ENCODE measurements at regions not wholly inside any gene's neighbourhood (a gene's known extent, or its start where the extent isn't known, plus 50 kb on each side); places are given as distances from the start of the nearest gene placed in this dataset.

DNA sequence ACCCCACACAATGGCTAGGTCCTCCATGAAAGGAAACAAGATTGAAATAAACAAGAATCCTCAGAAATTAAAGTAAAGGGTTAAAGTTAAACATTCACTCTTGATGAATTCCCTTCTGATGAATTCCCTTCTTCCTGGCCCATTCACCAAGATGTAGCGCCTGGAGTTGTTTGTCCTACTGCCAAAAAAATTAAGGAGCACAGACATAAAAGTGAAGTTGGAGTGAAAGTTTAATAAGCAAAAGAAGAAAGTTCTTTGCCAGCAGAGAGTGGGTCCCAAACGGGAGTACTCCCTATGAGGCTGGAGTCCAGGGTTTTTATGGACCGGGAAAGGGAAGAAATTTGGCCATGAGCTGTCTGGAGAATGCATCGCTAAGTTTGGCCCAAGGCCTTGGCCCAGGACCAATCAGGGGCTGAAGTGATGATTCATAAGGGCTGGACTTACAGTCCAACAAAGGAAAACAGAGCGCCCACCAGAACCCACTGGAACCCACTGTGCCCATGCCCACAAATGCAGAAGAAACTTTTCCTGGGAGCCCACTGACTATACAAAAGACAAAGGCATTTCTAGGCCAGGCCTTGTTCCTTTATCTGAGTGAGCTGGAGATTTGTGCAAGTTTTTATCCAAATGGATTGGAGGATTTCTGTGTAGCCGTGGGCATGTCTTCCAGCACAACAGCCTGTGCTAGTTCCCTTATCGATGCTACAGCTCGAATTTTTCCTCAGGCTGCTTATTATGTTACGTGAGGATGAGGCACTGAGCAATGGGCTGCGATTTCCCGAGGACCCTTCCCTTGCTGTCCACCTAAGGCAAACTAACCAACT is 1561.6 kb downstream of the OTOL1 start:
- CTCF ChIA-PET (ENCODE audit: low intra/inter-chr PET ratio) = no interaction called here
- no peak overlapping the region for H3K27ac ChIP-seq (ENCODE audit: extremely low read depth, low read depth, low read length)
- H4K20me1 ChIP-seq (replicated peaks; ENCODE audit: control insufficient read depth, insufficient read depth, low read length) = no peaks in the 10 kb centered on the region
- no peaks in the 10 kb centered on the region for H3K4me1 ChIP-seq (replicated peaks in 1 of 2; ENCODE audit: control insufficient read depth in 2 of 2, insufficient read depth in 2 of 2, low read length in 2 of 2)
- no peaks in the 10 kb centered on the region for H3K9me1 ChIP-seq (ENCODE audit: control insufficient read depth, insufficient read depth, low read length)
- H3K4me3 ChIP-seq = no peak overlapping the region
- H3K36me3 ChIP-seq (ENCODE audit: control insufficient read depth, insufficient read depth, low read length) = no peaks in the 10 kb centered on the region
- ATAC-seq (no peak), FAIRE-seq (no peak), DNase-seq (ENCODE audit: extremely low read depth in 1 of 4, low spot score in 3 of 4) (no peak)
- no peaks in the 10 kb centered on the region for H3K27me3 ChIP-seq (ENCODE audit: control insufficient read depth in 2 of 2, insufficient read depth in 2 of 2, low read length in 2 of 2)
- POLR2A ChIA-PET = no interaction called here
- in situ Hi-C loops (cut with MboI) = no loop called here
- no peak overlapping the region for H3K9ac ChIP-seq (ENCODE audit: insufficient read depth in 1 of 2, low read depth in 2 of 2, low read length in 2 of 2)
- H3K79me2 ChIP-seq (ENCODE audit: control insufficient read depth, insufficient read depth, low read length) = no peaks in the 10 kb centered on the region
- BruUV-seq (replicated peaks) = no TSS peak
- WGBS (ENCODE audit: insufficient coverage, low coverage, missing lambda C conversion rate) = 4% methylated on average over 11 of the region's 11 CpGs
- no peak overlapping the region for H2AFZ ChIP-seq (ENCODE audit: low read depth, low read length)
- no peak overlapping the region for H3K4me2 ChIP-seq (ENCODE audit: insufficient read depth, low read length)
- intact Hi-C loops (cut with micrococcal nuclease) = loop anchor here (5.0 to 10.0 kb wide), 2 partner anchors 434 to 567 kb away; no protein-coding TSS in a partner anchor
- no peaks in the 10 kb centered on the region for H3K9me3 ChIP-seq (replicated peaks; ENCODE audit: control insufficient read depth, insufficient read depth, low read depth, low read length)
- TF ChIP-seq ELF1 (tag; IDR thresholded peaks at IDR 0.05) (no peak), GMEB1 (CRISPR knock-in tag; IDR thresholded peaks at IDR 0.05) (no peak), FOXM1 (IDR thresholded peaks at IDR 0.05; ENCODE audit: low read depth) (no peak), FOXM1 (CRISPR knock-in tag; IDR thresholded peaks at IDR 0.05; ENCODE audit: low read depth) (no peak), DPF2 (IDR thresholded peaks at IDR 0.05) (no peak), SAFB2 (IDR thresholded peaks at IDR 0.05; ENCODE audit: borderline replicate concordance, low read depth, low read length, severe bottlenecking) (no peak), MBD2 (IDR thresholded peaks at IDR 0.05; ENCODE audit: borderline replicate concordance, low read depth) (no peak), GABPB1 (CRISPR knock-in tag; IDR thresholded peaks at IDR 0.05) (no peak), LARP7 (IDR thresholded peaks at IDR 0.05) (no peak), SMC3 (conservative IDR thresholded peaks at IDR 0.05; ENCODE audit: insufficient read depth, low read depth, low read length) (no peak), STAT5B (CRISPR knock-in tag; IDR thresholded peaks at IDR 0.05) (no peak), KAT7 (CRISPR knock-in tag; IDR thresholded peaks at IDR 0.05; ENCODE audit: borderline replicate concordance) (no peak), SMAD4 (CRISPR knock-in tag; conservative IDR thresholded peaks at IDR 0.05) (no peak), PHB2 (IDR thresholded peaks at IDR 0.05; ENCODE audit: low read depth) (no peak)
- TF ChIP-seq, protein P1, sequence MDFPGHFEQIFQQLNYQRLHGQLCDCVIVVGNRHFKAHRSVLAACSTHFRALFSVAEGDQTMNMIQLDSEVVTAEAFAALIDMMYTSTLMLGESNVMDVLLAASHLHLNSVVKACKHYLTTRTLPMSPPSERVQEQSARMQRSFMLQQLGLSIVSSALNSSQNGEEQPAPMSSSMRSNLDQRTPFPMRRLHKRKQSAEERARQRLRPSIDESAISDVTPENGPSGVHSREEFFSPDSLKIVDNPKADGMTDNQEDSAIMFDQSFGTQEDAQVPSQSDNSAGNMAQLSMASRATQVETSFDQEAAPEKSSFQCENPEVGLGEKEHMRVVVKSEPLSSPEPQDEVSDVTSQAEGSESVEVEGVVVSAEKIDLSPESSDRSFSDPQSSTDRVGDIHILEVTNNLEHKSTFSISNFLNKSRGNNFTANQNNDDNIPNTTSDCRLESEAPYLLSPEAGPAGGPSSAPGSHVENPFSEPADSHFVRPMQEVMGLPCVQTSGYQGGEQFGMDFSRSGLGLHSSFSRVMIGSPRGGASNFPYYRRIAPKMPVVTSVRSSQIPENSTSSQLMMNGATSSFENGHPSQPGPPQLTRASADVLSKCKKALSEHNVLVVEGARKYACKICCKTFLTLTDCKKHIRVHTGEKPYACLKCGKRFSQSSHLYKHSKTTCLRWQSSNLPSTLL (IDR thresholded peaks at IDR 0.05) = no peak
- TF ChIP-seq, protein P2, sequence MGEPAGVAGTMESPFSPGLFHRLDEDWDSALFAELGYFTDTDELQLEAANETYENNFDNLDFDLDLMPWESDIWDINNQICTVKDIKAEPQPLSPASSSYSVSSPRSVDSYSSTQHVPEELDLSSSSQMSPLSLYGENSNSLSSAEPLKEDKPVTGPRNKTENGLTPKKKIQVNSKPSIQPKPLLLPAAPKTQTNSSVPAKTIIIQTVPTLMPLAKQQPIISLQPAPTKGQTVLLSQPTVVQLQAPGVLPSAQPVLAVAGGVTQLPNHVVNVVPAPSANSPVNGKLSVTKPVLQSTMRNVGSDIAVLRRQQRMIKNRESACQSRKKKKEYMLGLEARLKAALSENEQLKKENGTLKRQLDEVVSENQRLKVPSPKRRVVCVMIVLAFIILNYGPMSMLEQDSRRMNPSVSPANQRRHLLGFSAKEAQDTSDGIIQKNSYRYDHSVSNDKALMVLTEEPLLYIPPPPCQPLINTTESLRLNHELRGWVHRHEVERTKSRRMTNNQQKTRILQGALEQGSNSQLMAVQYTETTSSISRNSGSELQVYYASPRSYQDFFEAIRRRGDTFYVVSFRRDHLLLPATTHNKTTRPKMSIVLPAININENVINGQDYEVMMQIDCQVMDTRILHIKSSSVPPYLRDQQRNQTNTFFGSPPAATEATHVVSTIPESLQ (CRISPR knock-in tag; IDR thresholded peaks at IDR 0.05) = no peak
- TF ChIP-seq, protein P3, sequence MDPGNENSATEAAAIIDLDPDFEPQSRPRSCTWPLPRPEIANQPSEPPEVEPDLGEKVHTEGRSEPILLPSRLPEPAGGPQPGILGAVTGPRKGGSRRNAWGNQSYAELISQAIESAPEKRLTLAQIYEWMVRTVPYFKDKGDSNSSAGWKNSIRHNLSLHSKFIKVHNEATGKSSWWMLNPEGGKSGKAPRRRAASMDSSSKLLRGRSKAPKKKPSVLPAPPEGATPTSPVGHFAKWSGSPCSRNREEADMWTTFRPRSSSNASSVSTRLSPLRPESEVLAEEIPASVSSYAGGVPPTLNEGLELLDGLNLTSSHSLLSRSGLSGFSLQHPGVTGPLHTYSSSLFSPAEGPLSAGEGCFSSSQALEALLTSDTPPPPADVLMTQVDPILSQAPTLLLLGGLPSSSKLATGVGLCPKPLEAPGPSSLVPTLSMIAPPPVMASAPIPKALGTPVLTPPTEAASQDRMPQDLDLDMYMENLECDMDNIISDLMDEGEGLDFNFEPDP (CRISPR knock-in tag; IDR thresholded peaks at IDR 0.05) = no peak
